ENCODE measurements at regions not wholly inside any gene's neighbourhood (a gene's known extent, or its start where the extent isn't known, plus 50 kb on each side); places are given as distances from the start of the nearest gene placed in this dataset.
A peak's percentile ranks its signal among the peaks of the same experiment; 100 is the strongest.

- ChIA-PET POLR2A (no interaction called here), CTCF (no interaction called here)
- peak overlapping the region; percentile 58; the same call in 1 of the 2 replicates for H2AFZ ChIP-seq (ENCODE audit: low read depth)
- no peak for DNase-seq
- H3K9me3 ChIP-seq: no peaks in the 10 kb centered on the region
- peaks cover 8 to 11% of the 10 kb centered on the region in 2 experiments; a peak in 2 of 4 replicates for H3K4me1 ChIP-seq (ENCODE audit: control insufficient read depth in 1 of 2, insufficient read depth in 2 of 2, low read depth in 1 of 2, low read length in 1 of 2)
- H3F3A ChIP-seq (replicated peaks; ENCODE audit: insufficient read depth): peaks cover 8% of the 10 kb centered on the region
- H3K9me2 ChIP-seq: no peaks in the 10 kb centered on the region
- no peaks in the 10 kb centered on the region; the same call in 1 of the 2 replicates for H3K79me2 ChIP-seq (ENCODE audit: insufficient read depth)
- H3K27me3 ChIP-seq (ENCODE audit: insufficient read depth): no peaks in the 10 kb centered on the region
- H3K36me3 ChIP-seq (replicated peaks in 1 of 2; ENCODE audit: control insufficient read depth in 1 of 2, insufficient read depth in 2 of 2, low read length in 1 of 2): peaks cover 0 to 6% of the 10 kb centered on the region in 2 experiments
- H3K4me2 ChIP-seq: peak overlapping the region; percentile 74; the same call in 1 of the 2 replicates
- 27% methylated on average over 10 of the region's 10 CpGs for WGBS (ENCODE audit: low lambda C conversion rate)
- H3K4me3 ChIP-seq (ENCODE audit: low read depth in 2 of 2, low read length in 1 of 2): 0 out of 4 replicates have a peak overlapping the region, but pooled peaks of 1 of the 2 experiments have one; percentile 28
- peak overlapping the region; percentile 50; the same call in 1 of the 2 replicates for H3K9ac ChIP-seq
- peak overlapping the region; percentile 29 to 79; a peak in 3 of 4 replicates for H3K27ac ChIP-seq (ENCODE audit: low read depth in 2 of 2, low read length in 1 of 2)
- H4K20me1 ChIP-seq (ENCODE audit: insufficient read depth): no peaks in the 10 kb centered on the region
- TF ChIP-seq EP300 (IDR thresholded peaks at IDR 0.05; ENCODE audit: borderline replicate concordance in 1 of 2, low read depth in 1 of 2, low read length in 1 of 2) (peak in 1 of 2 experiments; percentile 73; a peak in 2 of 4 replicates), RFX5 (IDR thresholded peaks at IDR 0.05; ENCODE audit: low read length) (no peak), SMC3 (IDR thresholded peaks at IDR 0.05; ENCODE audit: low read depth, low read length) (no peak), RCOR1 (IDR thresholded peaks at IDR 0.05; ENCODE audit: low read length) (no peak), ELF1 (IDR thresholded peaks at IDR 0.05) (no peak), GABPA (IDR thresholded peaks at IDR 0.05; ENCODE audit: low read depth) (no peak), FOSL2 (IDR thresholded peaks at IDR 0.05; ENCODE audit: borderline replicate concordance, low read depth) (peak; percentile 80; the same call in 1 of the 2 replicates), CHD2 (IDR thresholded peaks at IDR 0.05; ENCODE audit: low read length, partially characterized antibody) (no peak), RAD21 (IDR thresholded peaks at IDR 0.05; ENCODE audit: low read length) (no peak), FOXM1 (IDR thresholded peaks at IDR 0.05; ENCODE audit: low read depth) (no peak), NFIC (IDR thresholded peaks at IDR 0.05; ENCODE audit: borderline replicate concordance) (peak; percentile 94), EZH2phosphoT487 (IDR thresholded peaks at IDR 0.05; ENCODE audit: borderline replicate concordance, low read depth) (no peak), MEF2A (IDR thresholded peaks at IDR 0.05; ENCODE audit: borderline replicate concordance, low read depth) (no peak), MXI1 (IDR thresholded peaks at IDR 0.05; ENCODE audit: low read depth, low read length) (no peak), TCF12 (IDR thresholded peaks at IDR 0.05) (peak; percentile 75), POLR2AphosphoS5 (IDR thresholded peaks at IDR 0.05; ENCODE audit: low read depth, low read length) (peak; percentile 38; the same call in 1 of the 2 replicates), JUND (IDR thresholded peaks at IDR 0.05) (peak; percentile 67), FOXJ3 (CRISPR knock-in tag; IDR thresholded peaks at IDR 0.05) (no peak), YY1 (IDR thresholded peaks at IDR 0.05; ENCODE audit: low read depth) (peak; percentile 88), TEAD4 (IDR thresholded peaks at IDR 0.05; ENCODE audit: borderline replicate concordance, insufficient read depth) (no peak; the same call in 1 of the 2 replicates), GATA2 (CRISPR knock-in tag; IDR thresholded peaks at IDR 0.05) (no peak), NRF1 (IDR thresholded peaks at IDR 0.05; ENCODE audit: low read depth, low read length) (no peak), TAF1 (IDR thresholded peaks at IDR 0.05; ENCODE audit: borderline replicate concordance, low read depth, low read length) (no peak), RXRA (IDR thresholded peaks at IDR 0.05; ENCODE audit: borderline replicate concordance, low read depth) (0 out of 2 replicates have a peak, but pooled peaks have one; percentile 26)
- TF ChIP-seq, protein P1, sequence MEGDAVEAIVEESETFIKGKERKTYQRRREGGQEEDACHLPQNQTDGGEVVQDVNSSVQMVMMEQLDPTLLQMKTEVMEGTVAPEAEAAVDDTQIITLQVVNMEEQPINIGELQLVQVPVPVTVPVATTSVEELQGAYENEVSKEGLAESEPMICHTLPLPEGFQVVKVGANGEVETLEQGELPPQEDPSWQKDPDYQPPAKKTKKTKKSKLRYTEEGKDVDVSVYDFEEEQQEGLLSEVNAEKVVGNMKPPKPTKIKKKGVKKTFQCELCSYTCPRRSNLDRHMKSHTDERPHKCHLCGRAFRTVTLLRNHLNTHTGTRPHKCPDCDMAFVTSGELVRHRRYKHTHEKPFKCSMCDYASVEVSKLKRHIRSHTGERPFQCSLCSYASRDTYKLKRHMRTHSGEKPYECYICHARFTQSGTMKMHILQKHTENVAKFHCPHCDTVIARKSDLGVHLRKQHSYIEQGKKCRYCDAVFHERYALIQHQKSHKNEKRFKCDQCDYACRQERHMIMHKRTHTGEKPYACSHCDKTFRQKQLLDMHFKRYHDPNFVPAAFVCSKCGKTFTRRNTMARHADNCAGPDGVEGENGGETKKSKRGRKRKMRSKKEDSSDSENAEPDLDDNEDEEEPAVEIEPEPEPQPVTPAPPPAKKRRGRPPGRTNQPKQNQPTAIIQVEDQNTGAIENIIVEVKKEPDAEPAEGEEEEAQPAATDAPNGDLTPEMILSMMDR (IDR thresholded peaks at IDR 0.05): no peak
- TF ChIP-seq, protein P2, sequence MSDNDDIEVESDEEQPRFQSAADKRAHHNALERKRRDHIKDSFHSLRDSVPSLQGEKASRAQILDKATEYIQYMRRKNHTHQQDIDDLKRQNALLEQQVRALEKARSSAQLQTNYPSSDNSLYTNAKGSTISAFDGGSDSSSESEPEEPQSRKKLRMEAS (IDR thresholded peaks at IDR 0.05; ENCODE audit: low read depth): peak; percentile 71; the same call in 1 of the 2 replicates
- TF ChIP-seq, protein P3, sequence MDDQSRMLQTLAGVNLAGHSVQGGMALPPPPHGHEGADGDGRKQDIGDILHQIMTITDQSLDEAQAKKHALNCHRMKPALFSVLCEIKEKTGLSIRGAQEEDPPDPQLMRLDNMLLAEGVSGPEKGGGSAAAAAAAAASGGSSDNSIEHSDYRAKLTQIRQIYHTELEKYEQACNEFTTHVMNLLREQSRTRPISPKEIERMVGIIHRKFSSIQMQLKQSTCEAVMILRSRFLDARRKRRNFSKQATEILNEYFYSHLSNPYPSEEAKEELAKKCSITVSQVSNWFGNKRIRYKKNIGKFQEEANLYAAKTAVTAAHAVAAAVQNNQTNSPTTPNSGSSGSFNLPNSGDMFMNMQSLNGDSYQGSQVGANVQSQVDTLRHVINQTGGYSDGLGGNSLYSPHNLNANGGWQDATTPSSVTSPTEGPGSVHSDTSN (IDR thresholded peaks at IDR 0.05): peak; percentile 60
- TF ChIP-seq, protein P4, sequence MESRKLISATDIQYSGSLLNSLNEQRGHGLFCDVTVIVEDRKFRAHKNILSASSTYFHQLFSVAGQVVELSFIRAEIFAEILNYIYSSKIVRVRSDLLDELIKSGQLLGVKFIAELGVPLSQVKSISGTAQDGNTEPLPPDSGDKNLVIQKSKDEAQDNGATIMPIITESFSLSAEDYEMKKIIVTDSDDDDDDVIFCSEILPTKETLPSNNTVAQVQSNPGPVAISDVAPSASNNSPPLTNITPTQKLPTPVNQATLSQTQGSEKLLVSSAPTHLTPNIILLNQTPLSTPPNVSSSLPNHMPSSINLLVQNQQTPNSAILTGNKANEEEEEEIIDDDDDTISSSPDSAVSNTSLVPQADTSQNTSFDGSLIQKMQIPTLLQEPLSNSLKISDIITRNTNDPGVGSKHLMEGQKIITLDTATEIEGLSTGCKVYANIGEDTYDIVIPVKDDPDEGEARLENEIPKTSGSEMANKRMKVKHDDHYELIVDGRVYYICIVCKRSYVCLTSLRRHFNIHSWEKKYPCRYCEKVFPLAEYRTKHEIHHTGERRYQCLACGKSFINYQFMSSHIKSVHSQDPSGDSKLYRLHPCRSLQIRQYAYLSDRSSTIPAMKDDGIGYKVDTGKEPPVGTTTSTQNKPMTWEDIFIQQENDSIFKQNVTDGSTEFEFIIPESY (IDR thresholded peaks at IDR 0.05; ENCODE audit: borderline replicate concordance, low read depth): no peak
- TF ChIP-seq, protein P5, sequence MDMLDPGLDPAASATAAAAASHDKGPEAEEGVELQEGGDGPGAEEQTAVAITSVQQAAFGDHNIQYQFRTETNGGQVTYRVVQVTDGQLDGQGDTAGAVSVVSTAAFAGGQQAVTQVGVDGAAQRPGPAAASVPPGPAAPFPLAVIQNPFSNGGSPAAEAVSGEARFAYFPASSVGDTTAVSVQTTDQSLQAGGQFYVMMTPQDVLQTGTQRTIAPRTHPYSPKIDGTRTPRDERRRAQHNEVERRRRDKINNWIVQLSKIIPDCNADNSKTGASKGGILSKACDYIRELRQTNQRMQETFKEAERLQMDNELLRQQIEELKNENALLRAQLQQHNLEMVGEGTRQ (IDR thresholded peaks at IDR 0.05; ENCODE audit: borderline replicate concordance, low read depth, low read length): no peak
- TF ChIP-seq, protein P6, sequence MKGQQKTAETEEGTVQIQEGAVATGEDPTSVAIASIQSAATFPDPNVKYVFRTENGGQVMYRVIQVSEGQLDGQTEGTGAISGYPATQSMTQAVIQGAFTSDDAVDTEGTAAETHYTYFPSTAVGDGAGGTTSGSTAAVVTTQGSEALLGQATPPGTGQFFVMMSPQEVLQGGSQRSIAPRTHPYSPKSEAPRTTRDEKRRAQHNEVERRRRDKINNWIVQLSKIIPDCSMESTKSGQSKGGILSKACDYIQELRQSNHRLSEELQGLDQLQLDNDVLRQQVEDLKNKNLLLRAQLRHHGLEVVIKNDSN (IDR thresholded peaks at IDR 0.05; ENCODE audit: borderline replicate concordance, low read depth): no peak
These were observed 280.0 kb downstream of the SOX4 start for GRCh38 chr6:21873562-21873961.
